Activated T-cell treated with anti-CD3 and anti-CD28 coated beads, Interleukin-2, amount 50 U/mL, for 72 hours (primary cell): ENCODE measurements at regions not wholly inside any gene's neighbourhood (a gene's known extent, or its start where the extent isn't known, plus 50 kb on each side); places are given as distances from the start of the nearest gene placed in this dataset.

Experiments used
- ATAC-seq, 2 donors: fragments of 150-1000 bp; cut with Tn5 transposase; replicated peaks in 1 of 2; 2 replicates each; pipeline ENCODE4 v1.10.0; 2021; ENCODE audit warnings: moderate library complexity in 2 of 2, mild to moderate bottlenecking in 1 of 2
- DNase-seq, 2 donors: peaks; one replicate each; pipeline ENCODE4 v3.0.0; 2021 to 2022; ENCODE audit warnings: mixed read lengths in 1 of 2
- H3K27ac Mint-ChIP-seq: one replicate; pipeline ENCODE4 v1.8.0; 2022; ENCODE audit warnings: mild to moderate bottlenecking, moderate library complexity, mixed read lengths
- H3K27me3 Mint-ChIP-seq: one replicate; pipeline ENCODE4 v1.8.0; 2022; ENCODE audit warnings: low read depth, mixed read lengths
- H3K36me3 Mint-ChIP-seq, 2 donors: one replicate each; pipeline ENCODE4 v1.8.0; 2022; ENCODE audit warnings: mixed read lengths in 2 of 2, mild to moderate bottlenecking in 1 of 2; ENCODE audit not compliant: insufficient read depth in 2 of 2
- H3K4me1 Mint-ChIP-seq: one replicate; pipeline ENCODE4 v1.8.0; 2022; ENCODE audit warnings: low read depth, mixed read lengths
- H3K4me3 Mint-ChIP-seq, 2 donors: one replicate each; pipeline ENCODE4 v1.8.0; 2022; ENCODE audit warnings: mild to moderate bottlenecking in 2 of 2, mixed read lengths in 2 of 2, moderate library complexity in 2 of 2
- H3K9me3 Mint-ChIP-seq, 2 donors: one replicate each; pipeline ENCODE4 v1.8.0; 2022; ENCODE audit warnings: mixed read lengths in 2 of 2

DNA sequence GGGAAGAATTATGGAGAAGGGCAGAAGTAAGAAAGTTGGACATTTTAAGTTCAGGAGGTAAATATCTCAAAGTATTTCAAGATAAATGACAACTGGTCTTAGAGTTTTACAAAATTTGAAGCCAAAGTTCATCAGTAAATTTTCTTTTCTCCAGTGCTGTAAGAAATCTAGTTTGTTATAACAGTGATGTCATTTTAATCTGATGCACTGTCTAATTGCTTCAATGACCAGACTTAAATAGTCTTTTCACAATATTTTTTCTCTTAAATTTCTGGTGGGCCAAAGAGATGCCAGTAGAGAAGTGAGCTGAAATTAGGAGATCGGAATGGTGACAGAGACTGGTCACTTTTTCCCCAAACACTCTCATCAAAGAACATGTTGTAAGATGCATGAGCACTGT is 156.5 kb upstream of the TMEM161B start:
- Mint-ChIP-seq H3K27ac (no peak overlapping the region), H3K27me3 (peaks cover 20% of the 10 kb centered on the region), H3K4me3 (no peak overlapping the region), H3K36me3 (no peaks in the 10 kb centered on the region), H3K9me3 (no peaks in the 10 kb centered on the region), H3K4me1 (no peaks in the 10 kb centered on the region)
- ATAC-seq (no peak), DNase-seq (no peak)

GRCh38 chr5:88419931-88420330 is 151.3 kb upstream of the TMEM161B start:
- H3K4me1 Mint-ChIP-seq: no peaks in the 10 kb centered on the region
- peaks cover 2% of the 10 kb centered on the region for H3K27me3 Mint-ChIP-seq
- H3K4me3 Mint-ChIP-seq: no peak overlapping the region
- H3K36me3 Mint-ChIP-seq: no peaks in the 10 kb centered on the region
- no peaks in the 10 kb centered on the region for H3K9me3 Mint-ChIP-seq
- ATAC-seq (no peak), DNase-seq (no peak)
- H3K27ac Mint-ChIP-seq: no peak overlapping the region

DNA sequence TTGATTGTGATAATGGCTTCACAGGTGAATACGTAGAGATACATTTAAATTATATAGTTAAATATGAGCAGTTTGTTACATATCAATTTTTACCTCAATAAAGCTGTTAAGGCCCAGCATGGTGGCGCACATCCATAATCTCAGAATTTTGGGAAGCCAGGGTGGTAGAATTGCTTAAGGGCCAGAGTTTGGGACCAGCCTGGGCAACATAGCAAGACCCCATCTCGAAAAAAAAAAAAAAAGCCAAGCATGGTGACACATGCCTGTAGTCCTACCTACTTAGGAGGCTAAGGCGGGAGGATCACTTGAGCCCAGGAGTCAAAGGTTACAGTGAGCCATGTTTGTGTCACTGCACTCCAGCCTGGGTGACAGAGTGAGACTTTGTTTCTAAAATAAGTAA is 138.7 kb upstream of the TMEM161B start:
- Mint-ChIP-seq H3K4me1 (no peaks in the 10 kb centered on the region), H3K27ac (no peak overlapping the region), H3K4me3 (no peak overlapping the region), H3K9me3 (no peaks in the 10 kb centered on the region), H3K27me3 (no peaks in the 10 kb centered on the region), H3K36me3 (no peaks in the 10 kb centered on the region)
- ATAC-seq: no peak
- DNase-seq: no peak

DNA sequence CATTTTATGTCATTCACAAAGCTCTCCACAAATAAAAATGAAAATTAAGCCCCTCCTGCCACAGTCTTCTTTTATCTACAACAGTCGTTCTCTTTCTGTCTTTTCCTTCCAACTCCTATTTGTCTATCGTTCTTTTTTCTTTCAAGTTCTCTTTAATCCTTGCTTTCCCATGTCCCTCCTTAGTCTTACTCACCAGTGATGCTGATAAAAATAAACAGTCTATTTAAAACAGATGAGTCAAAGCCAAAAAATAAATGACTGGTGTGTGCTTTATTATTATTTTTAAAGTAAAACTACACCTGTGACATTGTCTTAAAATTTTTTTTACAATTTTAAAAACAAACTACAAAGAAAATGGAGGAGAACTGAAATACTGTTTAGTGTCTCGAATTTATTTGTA is 137.1 kb upstream of the TMEM161B start:
- peaks cover 6% of the 10 kb centered on the region for H3K27me3 Mint-ChIP-seq
- no peaks in the 10 kb centered on the region for H3K4me1 Mint-ChIP-seq
- DNase-seq (no peak), ATAC-seq (no peak)
- H3K27ac Mint-ChIP-seq: no peak overlapping the region
- H3K9me3 Mint-ChIP-seq: no peaks in the 10 kb centered on the region
- no peak overlapping the region for H3K4me3 Mint-ChIP-seq
- H3K36me3 Mint-ChIP-seq: no peaks in the 10 kb centered on the region

DNA sequence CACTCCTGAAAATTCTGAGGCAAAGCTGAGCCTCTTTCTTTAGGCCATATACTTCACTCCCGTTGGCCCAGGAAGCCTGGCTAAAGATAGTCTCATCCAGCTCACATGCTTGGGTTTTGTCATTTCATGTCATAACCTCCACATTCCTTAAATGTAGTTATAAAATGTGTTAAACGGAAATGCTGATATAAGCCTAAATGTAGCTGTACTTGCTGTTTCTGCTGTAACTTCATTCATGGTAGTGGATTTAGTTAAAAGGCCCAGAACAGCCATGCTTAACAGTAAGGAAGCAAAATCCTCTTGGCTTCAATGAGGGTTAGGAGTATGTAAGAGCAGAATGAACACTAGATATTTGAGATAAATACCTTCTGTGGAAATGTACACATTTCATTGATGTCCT is 135.8 kb upstream of the TMEM161B start:
- ATAC-seq: no peak
- Mint-ChIP-seq H3K9me3 (no peaks in the 10 kb centered on the region), H3K27ac (no peak overlapping the region), H3K4me1 (no peaks in the 10 kb centered on the region), H3K4me3 (no peak overlapping the region), H3K36me3 (no peaks in the 10 kb centered on the region), H3K27me3 (peaks cover 14% of the 10 kb centered on the region)
- no peak for DNase-seq

DNA sequence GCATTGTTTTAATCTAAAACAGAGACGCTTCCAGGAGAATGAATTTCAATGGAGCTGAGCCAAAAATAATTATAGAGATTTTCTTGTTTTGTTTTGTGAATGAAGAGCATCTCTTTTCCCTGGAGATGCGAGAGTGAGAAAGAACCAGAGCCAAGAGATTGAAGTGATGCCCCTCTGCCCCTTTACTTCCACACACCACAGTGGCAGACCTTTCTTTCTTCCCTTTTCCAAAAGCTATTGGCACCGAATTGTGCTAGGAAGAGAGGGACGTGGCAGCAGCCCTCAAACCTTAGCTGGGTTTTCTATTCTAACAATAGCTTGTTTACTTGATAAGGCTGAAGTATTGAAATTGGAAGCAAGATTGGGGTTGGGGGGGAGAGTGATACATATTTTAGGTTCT is 133.0 kb upstream of the TMEM161B start:
- Mint-ChIP-seq H3K36me3 (no peaks in the 10 kb centered on the region), H3K4me1 (no peaks in the 10 kb centered on the region), H3K27me3 (peaks cover 21% of the 10 kb centered on the region), H3K27ac (no peak overlapping the region), H3K9me3 (no peaks in the 10 kb centered on the region), H3K4me3 (no peak overlapping the region)
- no peak for DNase-seq
- no peak for ATAC-seq

DNA sequence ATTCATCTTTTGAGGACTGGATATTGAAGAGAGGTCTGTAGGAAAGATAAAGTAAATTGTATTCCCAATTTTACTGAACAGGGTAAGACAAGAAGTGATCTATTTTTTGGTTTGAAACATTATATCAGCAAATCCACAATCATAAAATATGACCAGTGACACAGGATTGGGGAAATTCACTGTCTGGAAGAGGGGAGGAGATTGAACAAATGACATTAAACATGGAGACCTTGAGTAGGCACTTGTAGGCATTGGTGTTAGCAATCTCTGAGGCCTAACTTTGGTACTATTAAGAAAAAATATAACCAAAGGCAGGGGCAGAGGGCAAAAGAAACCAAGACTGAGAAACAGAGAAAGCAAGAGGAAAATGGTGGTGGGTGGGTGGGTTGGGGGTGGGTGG is 132.6 kb upstream of the TMEM161B start:
- ATAC-seq: no peak
- Mint-ChIP-seq H3K27ac (no peak overlapping the region), H3K4me1 (no peaks in the 10 kb centered on the region), H3K4me3 (no peak overlapping the region), H3K36me3 (no peaks in the 10 kb centered on the region), H3K9me3 (no peaks in the 10 kb centered on the region), H3K27me3 (peaks cover 21% of the 10 kb centered on the region)
- DNase-seq: no peak

- ATAC-seq: no peak
- no peaks in the 10 kb centered on the region for H3K36me3 Mint-ChIP-seq
- H3K27me3 Mint-ChIP-seq: peaks cover 21% of the 10 kb centered on the region
- H3K27ac Mint-ChIP-seq: no peak overlapping the region
- no peaks in the 10 kb centered on the region for H3K4me1 Mint-ChIP-seq
- no peaks in the 10 kb centered on the region for H3K9me3 Mint-ChIP-seq
- no peak for DNase-seq
- no peak overlapping the region for H3K4me3 Mint-ChIP-seq
These were observed 130.9 kb upstream of the TMEM161B start for GRCh38 chr5:88399561-88399960.

DNA sequence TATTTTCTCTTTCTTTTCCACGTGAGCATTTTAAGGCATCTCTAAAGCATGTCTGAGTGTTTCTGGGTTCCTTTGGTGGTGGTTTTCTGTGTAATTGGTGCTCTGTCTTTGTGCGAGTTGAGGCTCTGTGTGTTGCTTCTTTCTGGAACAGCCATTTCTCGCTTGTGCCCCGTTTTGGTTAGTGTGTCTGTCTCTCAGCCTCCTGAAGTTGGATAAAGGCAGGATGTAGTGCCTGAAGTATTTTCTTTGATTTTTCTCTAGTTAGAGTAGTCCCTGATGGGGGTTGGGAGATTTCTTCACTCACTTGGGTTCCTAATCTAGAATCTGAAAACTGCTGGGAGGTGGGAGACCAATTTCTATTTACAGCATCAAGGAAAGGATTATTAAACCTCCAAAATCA is 129.7 kb upstream of the TMEM161B start:
- Mint-ChIP-seq H3K27me3 (peaks cover 21% of the 10 kb centered on the region), H3K4me1 (no peaks in the 10 kb centered on the region), H3K9me3 (no peaks in the 10 kb centered on the region), H3K4me3 (no peak overlapping the region), H3K36me3 (no peaks in the 10 kb centered on the region), H3K27ac (no peak overlapping the region)
- DNase-seq (no peak), ATAC-seq (no peak)

DNA sequence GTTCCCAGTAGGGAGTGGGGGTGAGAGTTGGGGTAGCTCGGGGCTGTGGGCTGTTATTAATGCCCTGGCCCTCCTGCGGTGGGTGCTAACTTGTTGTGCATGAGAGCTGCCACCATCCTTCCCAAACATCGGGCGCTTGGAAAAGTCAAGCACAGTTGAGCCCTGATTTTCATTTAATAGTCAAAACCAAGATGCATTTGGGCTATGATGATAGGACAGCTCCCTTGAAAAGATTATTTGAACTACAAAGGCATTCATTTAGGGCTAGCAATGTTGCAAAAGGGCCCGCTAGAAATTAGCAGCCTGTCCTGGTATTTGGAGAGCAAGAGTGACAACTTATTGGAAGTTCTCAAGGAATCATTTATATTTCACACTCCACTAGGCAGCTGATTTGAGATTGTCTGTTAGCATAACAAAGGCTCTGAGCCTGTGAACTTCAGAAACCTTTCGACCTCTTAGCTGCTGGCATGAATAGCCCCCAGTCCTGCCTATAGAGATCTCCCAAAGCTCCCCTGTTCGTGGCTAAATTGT is 128.2 kb upstream of the TMEM161B start:
- no peak for ATAC-seq
- H3K4me1 Mint-ChIP-seq: no peaks in the 10 kb centered on the region
- H3K36me3 Mint-ChIP-seq: no peaks in the 10 kb centered on the region
- H3K4me3 Mint-ChIP-seq: no peak overlapping the region
- H3K9me3 Mint-ChIP-seq: no peaks in the 10 kb centered on the region
- peaks cover 21% of the 10 kb centered on the region for H3K27me3 Mint-ChIP-seq
- no peak for DNase-seq
- H3K27ac Mint-ChIP-seq: no peak overlapping the region

DNA sequence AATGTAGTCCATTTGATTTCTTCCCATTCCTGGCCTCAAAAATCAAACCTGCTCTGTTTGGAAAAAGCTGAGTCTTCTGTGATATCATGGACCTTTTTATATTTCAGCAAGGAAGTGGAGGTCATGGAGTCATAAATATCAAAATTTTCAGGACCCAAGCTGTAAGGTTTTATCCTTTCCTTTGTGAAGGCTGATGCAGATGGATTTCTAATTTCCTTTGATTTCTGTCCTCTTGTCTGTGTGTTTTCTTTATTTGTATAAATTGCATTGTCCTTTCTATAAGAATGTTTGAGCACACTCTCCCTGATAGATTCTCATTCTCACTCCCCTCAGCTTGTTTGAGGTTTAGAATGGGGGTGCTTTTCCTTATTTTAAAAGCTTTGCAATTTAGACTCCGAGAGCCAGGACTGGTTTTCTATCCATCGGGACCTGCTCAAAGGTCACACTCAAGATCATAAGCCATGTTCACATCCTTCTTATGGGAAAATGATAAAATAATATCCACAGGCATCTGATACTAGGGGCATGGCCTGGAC is 127.4 kb upstream of the TMEM161B start:
- no peak for DNase-seq
- H3K4me3 Mint-ChIP-seq: no peak overlapping the region
- H3K27me3 Mint-ChIP-seq: peaks cover 17% of the 10 kb centered on the region
- H3K36me3 Mint-ChIP-seq: no peaks in the 10 kb centered on the region
- H3K4me1 Mint-ChIP-seq: no peaks in the 10 kb centered on the region
- ATAC-seq: no peak
- no peaks in the 10 kb centered on the region for H3K9me3 Mint-ChIP-seq
- no peak overlapping the region for H3K27ac Mint-ChIP-seq

- no peak overlapping the region for H3K4me3 Mint-ChIP-seq
These were observed 126.6 kb upstream of the TMEM161B start for GRCh38 chr5:88395264-88395663.

GRCh38 chr5:88394536-88395175 is 126.0 kb upstream of the TMEM161B start:
- Mint-ChIP-seq H3K4me3 (no peak overlapping the region), H3K4me1 (no peaks in the 10 kb centered on the region), H3K27ac (no peak overlapping the region), H3K9me3 (no peaks in the 10 kb centered on the region), H3K36me3 (peaks cover 0 to 1% of the 10 kb centered on the region in 2 donors), H3K27me3 (peaks cover 10% of the 10 kb centered on the region)
- ATAC-seq (no peak), DNase-seq (no peak)

More at GRCh38 chr5:88395264-88395663, 126.6 kb upstream of the TMEM161B start:
- H3K4me1 Mint-ChIP-seq: no peaks in the 10 kb centered on the region
- DNase-seq (no peak), ATAC-seq (no peak)
- H3K27me3 Mint-ChIP-seq: peaks cover 9% of the 10 kb centered on the region
- H3K9me3 Mint-ChIP-seq: no peaks in the 10 kb centered on the region
- H3K27ac Mint-ChIP-seq: no peak overlapping the region
- H3K36me3 Mint-ChIP-seq: no peaks in the 10 kb centered on the region
